ENCODE measurements at regions not wholly inside any gene's neighbourhood (a gene's known extent, or its start where the extent isn't known, plus 50 kb on each side); places are given as distances from the start of the nearest gene placed in this dataset.

GRCh38 chr7:52355053-52355452 lies 680.4 kb upstream of the POM121L12 start:
- TF ChIP-seq POLR2AphosphoS5 (IDR thresholded peaks at IDR 0.05; ENCODE audit: borderline replicate concordance, low read depth, low read length) (no peak), EZH2 (IDR thresholded peaks at IDR 0.05) (no peak)
